ENCODE measurements at regions not wholly inside any gene's neighbourhood (a gene's known extent, or its start where the extent isn't known, plus 50 kb on each side); places are given as distances from the start of the nearest gene placed in this dataset.

- Histone ChIP-seq H3K4me3 (ENCODE audit: low read length, poor library complexity, severe bottlenecking) (no peak overlapping the region), H3K4me2 (ENCODE audit: low read depth, low read length, poor library complexity, severe bottlenecking) (no peak overlapping the region), H3K4me1 (ENCODE audit: insufficient read depth, low read length, poor library complexity, severe bottlenecking) (no peaks in the 10 kb centered on the region), H3K27me3 (ENCODE audit: insufficient read depth, low read length, poor library complexity, severe bottlenecking) (no peaks in the 10 kb centered on the region), H3K9ac (ENCODE audit: low read depth, low read length, poor library complexity, severe bottlenecking) (no peak overlapping the region), H3K79me2 (ENCODE audit: insufficient read depth, low read length) (no peaks in the 10 kb centered on the region), H3K9me3 (ENCODE audit: insufficient read depth, low read depth, low read length) (no peaks in the 10 kb centered on the region), H4K20me1 (ENCODE audit: insufficient read depth, low read length, poor library complexity, severe bottlenecking) (no peaks in the 10 kb centered on the region), H3K36me3 (ENCODE audit: insufficient read depth, low read length) (no peaks in the 10 kb centered on the region), H3K9me2 (replicated peaks; ENCODE audit: low read depth, low read length) (no peaks in the 10 kb centered on the region), H3F3A (ENCODE audit: low read depth) (no peaks in the 10 kb centered on the region), H2AFZ (ENCODE audit: low read length) (no peak overlapping the region)
- TF ChIP-seq, protein P1, sequence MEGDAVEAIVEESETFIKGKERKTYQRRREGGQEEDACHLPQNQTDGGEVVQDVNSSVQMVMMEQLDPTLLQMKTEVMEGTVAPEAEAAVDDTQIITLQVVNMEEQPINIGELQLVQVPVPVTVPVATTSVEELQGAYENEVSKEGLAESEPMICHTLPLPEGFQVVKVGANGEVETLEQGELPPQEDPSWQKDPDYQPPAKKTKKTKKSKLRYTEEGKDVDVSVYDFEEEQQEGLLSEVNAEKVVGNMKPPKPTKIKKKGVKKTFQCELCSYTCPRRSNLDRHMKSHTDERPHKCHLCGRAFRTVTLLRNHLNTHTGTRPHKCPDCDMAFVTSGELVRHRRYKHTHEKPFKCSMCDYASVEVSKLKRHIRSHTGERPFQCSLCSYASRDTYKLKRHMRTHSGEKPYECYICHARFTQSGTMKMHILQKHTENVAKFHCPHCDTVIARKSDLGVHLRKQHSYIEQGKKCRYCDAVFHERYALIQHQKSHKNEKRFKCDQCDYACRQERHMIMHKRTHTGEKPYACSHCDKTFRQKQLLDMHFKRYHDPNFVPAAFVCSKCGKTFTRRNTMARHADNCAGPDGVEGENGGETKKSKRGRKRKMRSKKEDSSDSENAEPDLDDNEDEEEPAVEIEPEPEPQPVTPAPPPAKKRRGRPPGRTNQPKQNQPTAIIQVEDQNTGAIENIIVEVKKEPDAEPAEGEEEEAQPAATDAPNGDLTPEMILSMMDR (conservative IDR thresholded peaks at IDR 0.05; ENCODE audit: low read length): no peak
- no peak for TF ChIP-seq EZH2phosphoT487 (IDR thresholded peaks at IDR 0.05; ENCODE audit: borderline replicate concordance)
Observed at GRCh38 chr1:55708781-55709180, 493.6 kb upstream of the USP24 start.

- Histone ChIP-seq H4K20me1 (ENCODE audit: insufficient read depth, low read length, poor library complexity, severe bottlenecking) (no peaks in the 10 kb centered on the region), H3K9me3 (ENCODE audit: insufficient read depth, low read depth, low read length) (no peaks in the 10 kb centered on the region), H2AFZ (ENCODE audit: low read length) (no peak overlapping the region), H3K9me2 (replicated peaks; ENCODE audit: low read depth, low read length) (no peaks in the 10 kb centered on the region), H3K9ac (ENCODE audit: low read depth, low read length, poor library complexity, severe bottlenecking) (no peak overlapping the region), H3K36me3 (ENCODE audit: insufficient read depth, low read length) (no peaks in the 10 kb centered on the region), H3K4me1 (ENCODE audit: insufficient read depth, low read length, poor library complexity, severe bottlenecking) (no peaks in the 10 kb centered on the region), H3F3A (ENCODE audit: low read depth) (no peaks in the 10 kb centered on the region), H3K27me3 (ENCODE audit: insufficient read depth, low read length, poor library complexity, severe bottlenecking) (no peaks in the 10 kb centered on the region), H3K4me3 (ENCODE audit: low read length, poor library complexity, severe bottlenecking) (no peak overlapping the region), H3K4me2 (ENCODE audit: low read depth, low read length, poor library complexity, severe bottlenecking) (no peak overlapping the region), H3K79me2 (ENCODE audit: insufficient read depth, low read length) (no peaks in the 10 kb centered on the region)
- TF ChIP-seq EZH2phosphoT487 (IDR thresholded peaks at IDR 0.05; ENCODE audit: borderline replicate concordance): no peak
- TF ChIP-seq, protein P1 (conservative IDR thresholded peaks at IDR 0.05; ENCODE audit: low read length): no peak
Observed at GRCh38 chr1:55707846-55708245, 492.7 kb upstream of the USP24 start.

DNA sequence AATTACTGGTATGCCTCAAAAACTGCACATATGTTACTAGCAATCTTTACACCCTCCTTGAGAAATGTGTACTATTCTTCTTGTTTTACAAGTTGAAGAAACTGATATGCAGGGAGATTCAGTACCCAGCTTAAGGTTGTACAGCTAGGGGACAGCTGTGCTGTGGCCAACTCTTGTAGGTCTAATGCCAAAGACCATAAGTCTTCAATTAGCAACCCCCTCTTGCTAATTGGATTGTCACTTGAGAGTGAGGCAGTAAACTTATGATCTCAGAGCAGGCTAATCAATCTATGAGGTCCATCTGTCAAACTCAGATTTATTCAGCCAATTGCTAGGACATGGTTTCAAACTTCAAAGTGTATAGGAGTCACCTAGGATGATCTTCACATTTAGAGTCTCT, 492.0 kb upstream of the USP24 start:
- H3K4me3 ChIP-seq (ENCODE audit: low read length, poor library complexity, severe bottlenecking): no peak overlapping the region
- H4K20me1 ChIP-seq (ENCODE audit: insufficient read depth, low read length, poor library complexity, severe bottlenecking): no peaks in the 10 kb centered on the region
- no peak overlapping the region for H3K4me2 ChIP-seq (ENCODE audit: low read depth, low read length, poor library complexity, severe bottlenecking)
- TF ChIP-seq, protein P1 (conservative IDR thresholded peaks at IDR 0.05; ENCODE audit: low read length): no peak
- H3K9me3 ChIP-seq (ENCODE audit: insufficient read depth, low read depth, low read length): no peaks in the 10 kb centered on the region
- H3K4me1 ChIP-seq (ENCODE audit: insufficient read depth, low read length, poor library complexity, severe bottlenecking): no peaks in the 10 kb centered on the region
- no peaks in the 10 kb centered on the region for H3K9me2 ChIP-seq (replicated peaks; ENCODE audit: low read depth, low read length)
- H3F3A ChIP-seq (ENCODE audit: low read depth): no peaks in the 10 kb centered on the region
- no peak overlapping the region for H3K9ac ChIP-seq (ENCODE audit: low read depth, low read length, poor library complexity, severe bottlenecking)
- H2AFZ ChIP-seq (ENCODE audit: low read length): no peak overlapping the region
- H3K36me3 ChIP-seq (ENCODE audit: insufficient read depth, low read length): no peaks in the 10 kb centered on the region
- H3K79me2 ChIP-seq (ENCODE audit: insufficient read depth, low read length): no peaks in the 10 kb centered on the region
- H3K27me3 ChIP-seq (ENCODE audit: insufficient read depth, low read length, poor library complexity, severe bottlenecking): no peaks in the 10 kb centered on the region

Data from Loucy (cell line).